Pancreas (tissue), 10 donors: ENCODE measurements at regions not wholly inside any gene's neighbourhood (a gene's known extent, or its start where the extent isn't known, plus 50 kb on each side); places are given as distances from the start of the nearest gene placed in this dataset.
"Not testable (repeated sequence)": the region's sequence is repeated elsewhere in the genome, so short reads cannot be mapped to it uniquely, and the experiment has no call there.

Source experiments
- ATAC-seq, 4 donors: fragments of 200-7000 bp; cut with Tn5 transposase; one replicate each; pipeline versions ENCODE4 v1.8.0 to v1.9.1; 2020; ENCODE audit warnings: mild to moderate bottlenecking in 4 of 4, moderate library complexity in 4 of 4
- DNase-seq, 6 donors: peaks; one replicate each; pipeline ENCODE4 v3.0.0-alpha.2; 2020
- FAIRE-seq: peaks from 2 replicates; lab custom pipeline; 2012; peaks lifted over from hg19 to GRCh38; lab: Jason Lieb, UNC
- H3K27ac ChIP-seq, 4 donors: fragments of 200-600 bp; sonication (generic); 1 replicate in 3 of 4; 2 replicates in 1 of 4; pipeline versions ENCODE4 v1.5.0 to v1.8.0; 2020
- H3K27me3 ChIP-seq, 4 donors: fragments of 200-600 bp; one replicate each; pipeline ENCODE4 v1.8.0; 2021
- H3K36me3 ChIP-seq, 3 donors: fragments of 200-600 bp; sonication (generic) in 1 of 3; one replicate each; pipeline versions ENCODE4 v1.5.0 to v1.8.0; 2020 to 2021
- H3K4me1 ChIP-seq, 3 donors: fragments of 200-600 bp; one replicate each; pipeline ENCODE4 v1.8.0; 2021
- H3K4me3 ChIP-seq, 4 donors: fragments of 200-600 bp; sonication (generic) in 2 of 4; one replicate each; pipeline versions ENCODE4 v1.5.0 to v1.8.0; 2020 to 2021
- H3K9me3 ChIP-seq, 4 donors: fragments of 200-600 bp; one replicate each; pipeline ENCODE4 v1.8.0; 2021
- CTCF ChIP-seq, 4 donors: fragments of 200-600 bp; sonication (generic) in 3 of 4; IDR thresholded peaks; one replicate each; pipeline versions ENCODE4 v1.5.0 to v1.8.0; 2021; ENCODE audit warnings: antibody characterized with exemption in 4 of 4
- WGBS, 2 donors: extraction: QIAGEN DNeasy Blood & Tissue Kit; methylation state at CpG; one replicate each; pipeline ENCODE4 v1.1.7; 2013; 5-methylcytosine and 5-hydroxymethylcytosine counted together
- intact Hi-C, 3 donors: fragments of 100-400 bp; cut with DNase I; formaldehyde crosslinking; loops; one replicate each; pipeline versions ENCODE4 v1.11.1 to v1.14.2; 2022
- donor health status: healthy with polysubstance abuse.
- donor health status: DM: no; HTN: no; CAD: no; lungs with moderate emphysema.
- donor health status: DM: no; HTN: no; CAD: no.
- donor health status: control.
- donor health status: control.
- donor health status: Bipolar disorder and iron deficiency.
- donor health status: DM: yes; HTN: yes; CAD: no.
- donor health status: DM: no; HTN: no; CAD: no.
- donor health status: DM: no; HTN: no; CAD: no.
- donor health status: DM: yes; HTN: yes; CAD: no.

- WGBS, 2 donors = 47 to 56% methylated on average over 1 of the region's 1 CpG
- FAIRE-seq (no peak), DNase-seq (no peak), ATAC-seq (no peak)
- no peaks in the 10 kb centered on the region for H3K27me3 ChIP-seq
- intact Hi-C loops = no loop called here
- no peak for TF ChIP-seq CTCF (IDR thresholded peaks at IDR 0.05)
- H3K36me3 ChIP-seq = no peaks in the 10 kb centered on the region
- H3K4me3 ChIP-seq = no peak overlapping the region
- no peaks in the 10 kb centered on the region for H3K4me1 ChIP-seq
- no peaks in the 10 kb centered on the region for H3K9me3 ChIP-seq
- no peak overlapping the region for H3K27ac ChIP-seq
Measured at GRCh38 chr6:60991427-60992028, 1294.5 kb downstream of the KHDRBS2 start.

- TF ChIP-seq CTCF (IDR thresholded peaks at IDR 0.05) = no peak
- intact Hi-C loops = no loop called here
- Histone ChIP-seq H3K27ac (no peak overlapping the region), H3K9me3 (no peaks in the 10 kb centered on the region), H3K4me3 (no peak overlapping the region), H3K27me3 (no peaks in the 10 kb centered on the region), H3K4me1 (no peaks in the 10 kb centered on the region), H3K36me3 (no peaks in the 10 kb centered on the region)
- ATAC-seq (no peak), FAIRE-seq (no peak), DNase-seq (no peak)
- WGBS, 2 donors = 46 to 63% methylated on average over 3 of the region's 3 CpGs
Measured at GRCh38 chr6:60952500-60952899, 1333.5 kb downstream of the KHDRBS2 start.

GRCh38 chr6:60950221-60950923, 1335.7 kb downstream of the KHDRBS2 start:
- H3K36me3 ChIP-seq, FAIRE-seq, H3K4me1 ChIP-seq, DNase-seq, intact Hi-C loops, H3K4me3 ChIP-seq, H3K27me3 ChIP-seq, H3K9me3 ChIP-seq, H3K27ac ChIP-seq, ATAC-seq: not testable (repeated sequence)
- 29 to 33% methylated on average over 5 of the region's 5 CpGs for WGBS, 2 donors

- intact Hi-C loops, H3K9me3 ChIP-seq, H3K27ac ChIP-seq, H3K36me3 ChIP-seq, FAIRE-seq, H3K27me3 ChIP-seq, H3K4me3 ChIP-seq, H3K4me1 ChIP-seq, DNase-seq, ATAC-seq: not testable (repeated sequence)
- WGBS, 2 donors = 36 to 40% methylated on average over 2 of the region's 2 CpGs
Measured at GRCh38 chr6:60947416-60947815, 1338.6 kb downstream of the KHDRBS2 start.

- peak in 2 of 6 donors; percentile 35 to 55 for DNase-seq
- H3K27me3 ChIP-seq, H3K4me3 ChIP-seq, ATAC-seq, H3K36me3 ChIP-seq, intact Hi-C loops, H3K4me1 ChIP-seq, H3K27ac ChIP-seq, FAIRE-seq, H3K9me3 ChIP-seq: not testable (repeated sequence)
- WGBS, 2 donors = 82 to 92% methylated on average over 26 of the region's 26 CpGs
Measured at GRCh38 chr6:60944803-60945202, 1341.2 kb downstream of the KHDRBS2 start.

GRCh38 chr6:60935970-60936369, 1350.1 kb downstream of the KHDRBS2 start:
- H3K4me3 ChIP-seq, H3K27ac ChIP-seq, intact Hi-C loops, H3K27me3 ChIP-seq, H3K36me3 ChIP-seq, H3K4me1 ChIP-seq, H3K9me3 ChIP-seq, FAIRE-seq, DNase-seq: not testable (repeated sequence)
- WGBS, 2 donors = 25 to 42% methylated on average over 1 of the region's 1 CpG
- ATAC-seq = peak in 2 of 4 donors; percentile 35 to 41

GRCh38 chr6:60919652-60920051, 1366.4 kb downstream of the KHDRBS2 start:
- WGBS, 2 donors = 56 to 62% methylated on average over 1 of the region's 1 CpG
- H3K4me1 ChIP-seq, H3K9me3 ChIP-seq, H3K27me3 ChIP-seq, H3K36me3 ChIP-seq, FAIRE-seq, DNase-seq, H3K4me3 ChIP-seq, ATAC-seq, H3K27ac ChIP-seq, intact Hi-C loops: not testable (repeated sequence)

- H3K4me1 ChIP-seq, H3K4me3 ChIP-seq, H3K27ac ChIP-seq, FAIRE-seq, DNase-seq, H3K27me3 ChIP-seq, H3K9me3 ChIP-seq, intact Hi-C loops, H3K36me3 ChIP-seq, ATAC-seq: not testable (repeated sequence)
- 53 to 70% methylated on average over 6 of the region's 6 CpGs for WGBS, 2 donors
Measured at GRCh38 chr6:60903860-60904259, 1382.2 kb downstream of the KHDRBS2 start.

- H3K27me3 ChIP-seq, H3K9me3 ChIP-seq, H3K36me3 ChIP-seq, intact Hi-C loops, H3K4me1 ChIP-seq, H3K4me3 ChIP-seq, FAIRE-seq, DNase-seq, ATAC-seq, H3K27ac ChIP-seq: not testable (repeated sequence)
- WGBS, 2 donors = 73 to 89% methylated on average over 1 of the region's 1 CpG
Measured at GRCh38 chr6:60893374-60893773, 1392.7 kb downstream of the KHDRBS2 start.
